ENCODE measurements at regions not wholly inside any gene's neighbourhood (a gene's known extent, or its start where the extent isn't known, plus 50 kb on each side); places are given as distances from the start of the nearest gene placed in this dataset.
"Not testable (repeated sequence)": the region's sequence is repeated elsewhere in the genome, so short reads cannot be mapped to it uniquely, and the experiment has no call there.

- no peak for DNase-seq
Measured at GRCh38 chr20:23299673-23300050, 50.9 kb upstream of the NXT1 start.

- DNase-seq = no peak
Measured at GRCh38 chr20:23298926-23299672, 51.5 kb upstream of the NXT1 start.

GRCh38 chr20:23298155-23298554 is 52.4 kb upstream of the NXT1 start:
- no peak for DNase-seq

- DNase-seq = no peak
Measured at GRCh38 chr20:23296841-23297701, 53.5 kb upstream of the NXT1 start.

GRCh38 chr20:23295934-23296333 is 54.7 kb upstream of the NXT1 start:
- DNase-seq = no peak

GRCh38 chr20:23294671-23295070 is 55.9 kb upstream of the NXT1 start:
- DNase-seq = no peak

- DNase-seq = no peak
Measured at GRCh38 chr20:23294166-23294565, 56.4 kb upstream of the NXT1 start.

GRCh38 chr20:23293689-23294088 is 56.9 kb upstream of the NXT1 start:
- DNase-seq = no peak

GRCh38 chr20:23292311-23292710 is 58.3 kb upstream of the NXT1 start:
- not testable (repeated sequence) for DNase-seq

GRCh38 chr20:23291575-23292240 is 58.9 kb upstream of the NXT1 start:
- no peak for DNase-seq

GRCh38 chr20:23290761-23291574 is 59.6 kb upstream of the NXT1 start:
- DNase-seq = no peak

- no peak for DNase-seq
Measured at GRCh38 chr20:23289724-23290395, 60.7 kb upstream of the NXT1 start.

- DNase-seq = no peak
Measured at GRCh38 chr20:23289249-23289648, 61.3 kb upstream of the NXT1 start.

GRCh38 chr20:23287354-23288190 is 63.0 kb upstream of the NXT1 start:
- DNase-seq = no peak

- DNase-seq = no peak
Measured at GRCh38 chr20:23286346-23286745, 64.2 kb upstream of the NXT1 start.

- DNase-seq = no peak
Measured at GRCh38 chr20:23285536-23285935, 65.1 kb upstream of the NXT1 start.

- DNase-seq = no peak
Measured at GRCh38 chr20:23284009-23284408, 66.6 kb upstream of the NXT1 start.

- DNase-seq = no peak
Measured at GRCh38 chr20:23283096-23283850, 67.3 kb upstream of the NXT1 start.

- no peak for DNase-seq
Measured at GRCh38 chr20:23282546-23282945, 68.0 kb upstream of the NXT1 start.

- DNase-seq = no peak
Measured at GRCh38 chr20:23282111-23282510, 68.5 kb upstream of the NXT1 start.

GRCh38 chr20:23279836-23280235 is 70.8 kb upstream of the NXT1 start:
- no peak for DNase-seq
